GM21526 (cell line): ENCODE measurements at regions not wholly inside any gene's neighbourhood (a gene's known extent, or its start where the extent isn't known, plus 50 kb on each side); places are given as distances from the start of the nearest gene placed in this dataset.
"Not testable (repeated sequence)": the region's sequence is repeated elsewhere in the genome, so short reads cannot be mapped to it uniquely, and the experiment has no call there.

ENCODE experiments used
- ATAC-seq: cut with Tn5 transposase; IDR thresholded peaks from one replicate; pipeline ENCODE4 v1.9.1; 2021; ENCODE audit warnings: moderate library complexity; ENCODE audit not compliant: unreplicated experiment, low FRiP score

GRCh38 chr15:99826157-99826780, 93.0 kb upstream of the LYSMD4 start:
- ATAC-seq, result no peak

GRCh38 chr15:99823346-99823745, 90.1 kb upstream of the LYSMD4 start:
- ATAC-seq, result no peak

GRCh38 chr15:99819981-99820718, 86.9 kb upstream of the LYSMD4 start:
- no peak for ATAC-seq

DNA sequence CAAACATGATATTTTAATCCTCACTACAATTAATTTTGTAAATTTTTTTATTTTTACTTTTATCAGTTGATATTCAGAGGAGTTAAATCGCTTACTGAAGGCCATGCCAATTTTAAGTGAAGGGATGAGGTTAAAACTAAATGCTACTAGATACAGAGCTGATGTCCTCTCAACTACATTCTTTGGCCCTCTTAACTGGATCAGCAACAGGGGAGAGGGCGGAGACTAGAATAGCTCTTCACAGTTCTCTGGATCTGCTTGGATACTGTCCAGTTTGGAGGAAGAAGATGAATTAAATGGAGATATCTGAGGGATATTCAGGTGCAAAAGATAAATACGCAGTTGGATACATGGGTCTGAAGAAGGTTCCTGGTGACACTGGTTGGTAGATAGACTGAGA, 85.6 kb upstream of the LYSMD4 start:
- ATAC-seq, result no peak

DNA sequence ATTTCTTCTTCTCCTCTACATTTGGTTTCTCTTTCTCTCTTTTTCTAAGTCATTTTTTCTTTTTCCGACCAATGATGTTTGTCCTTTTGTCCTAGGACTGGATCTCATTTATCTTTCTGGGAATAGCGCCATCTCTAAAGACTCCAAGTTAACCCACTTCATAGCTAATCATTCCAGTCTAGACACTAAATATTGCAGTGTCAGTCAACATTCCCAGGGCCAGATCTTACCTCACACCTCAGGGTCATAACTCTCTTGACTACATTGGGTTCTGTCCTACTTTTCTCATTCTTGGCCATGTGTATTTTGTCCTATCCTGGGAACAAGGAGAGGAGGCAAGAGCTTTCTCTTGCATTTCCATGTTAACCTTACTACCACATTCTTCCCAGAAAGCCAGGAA, 83.6 kb upstream of the LYSMD4 start:
- ATAC-seq, result not testable (repeated sequence)

DNA sequence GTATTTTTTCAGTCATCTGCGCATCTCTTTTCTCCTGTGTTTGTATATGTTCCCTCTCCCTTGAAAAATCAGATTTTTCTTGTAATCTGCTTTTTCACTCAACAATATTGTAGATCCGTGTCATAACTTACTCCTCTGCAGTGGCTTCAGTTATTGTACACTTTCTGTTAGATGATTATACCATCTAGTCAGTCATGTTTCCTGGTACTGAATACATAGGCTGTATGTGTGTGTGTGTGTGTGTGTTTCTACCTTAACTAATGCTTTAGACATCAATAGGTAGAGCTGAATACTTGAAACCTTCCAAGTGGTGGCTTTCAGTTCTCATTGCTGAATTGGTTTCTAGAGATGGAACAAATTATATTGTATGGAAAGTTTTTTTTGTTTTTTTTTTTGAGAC, 77.4 kb upstream of the LYSMD4 start:
- ATAC-seq, result not testable (repeated sequence)

- ATAC-seq, result not testable (repeated sequence)
Observed at GRCh38 chr15:99799854-99800250, 66.6 kb upstream of the LYSMD4 start.

- ATAC-seq, result not testable (repeated sequence)
Observed at GRCh38 chr15:99799182-99799853, 66.1 kb upstream of the LYSMD4 start.

GRCh38 chr15:99796940-99797870, 64.0 kb upstream of the LYSMD4 start:
- not testable (repeated sequence) for ATAC-seq

DNA sequence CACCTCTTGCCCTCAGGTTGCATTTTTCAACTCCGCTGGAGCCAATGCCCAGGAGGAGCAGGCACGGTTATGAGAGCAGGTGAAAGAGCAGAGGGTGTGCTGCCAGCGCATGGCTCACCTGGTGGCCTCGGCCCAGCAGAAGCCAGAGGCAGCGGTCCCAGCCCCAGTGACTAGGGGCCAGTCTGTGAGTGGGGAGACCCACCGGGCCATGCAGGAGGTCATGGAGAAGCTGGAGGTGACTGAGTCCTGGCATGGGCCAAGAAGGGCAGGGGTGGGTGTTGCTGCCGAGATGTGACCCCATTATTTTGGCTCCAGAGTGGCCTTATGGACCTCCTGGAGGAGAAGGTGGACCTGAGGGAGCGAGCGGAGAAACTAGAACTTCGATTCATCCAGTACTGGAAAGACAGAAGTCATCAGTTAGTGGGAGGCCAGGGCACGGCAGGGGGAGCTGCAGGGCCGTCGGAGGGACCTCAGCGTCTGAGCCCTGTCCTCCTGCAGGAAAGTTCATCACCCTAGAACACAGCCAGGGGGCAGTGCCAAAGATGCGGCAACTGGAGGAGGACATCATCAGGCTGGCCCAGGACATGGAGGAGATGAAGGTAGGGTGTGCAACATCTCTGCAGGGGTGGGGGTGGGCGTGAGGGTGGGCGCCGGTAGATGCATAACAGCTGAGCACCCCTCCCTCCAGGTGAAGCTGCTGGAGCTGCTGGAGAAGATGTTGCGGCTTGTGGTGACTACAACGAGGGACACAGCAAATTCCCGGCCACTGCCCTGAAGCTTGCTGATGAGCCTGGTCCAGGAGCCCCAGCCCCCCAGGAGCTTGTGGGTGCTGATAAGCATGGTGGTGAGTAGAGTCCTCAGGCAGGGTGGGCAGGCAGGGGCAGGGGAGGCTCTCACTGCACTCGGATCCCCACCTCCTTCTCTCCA, 58.9 kb upstream of the LYSMD4 start:
- ATAC-seq, result not testable (repeated sequence)

- not testable (repeated sequence) for ATAC-seq
Observed at GRCh38 chr15:99790751-99791150, 57.5 kb upstream of the LYSMD4 start.

GRCh38 chr15:99788156-99788555, 54.9 kb upstream of the LYSMD4 start:
- no peak for ATAC-seq

GRCh38 chr15:99784800-99785199, 51.6 kb upstream of the LYSMD4 start:
- not testable (repeated sequence) for ATAC-seq

DNA sequence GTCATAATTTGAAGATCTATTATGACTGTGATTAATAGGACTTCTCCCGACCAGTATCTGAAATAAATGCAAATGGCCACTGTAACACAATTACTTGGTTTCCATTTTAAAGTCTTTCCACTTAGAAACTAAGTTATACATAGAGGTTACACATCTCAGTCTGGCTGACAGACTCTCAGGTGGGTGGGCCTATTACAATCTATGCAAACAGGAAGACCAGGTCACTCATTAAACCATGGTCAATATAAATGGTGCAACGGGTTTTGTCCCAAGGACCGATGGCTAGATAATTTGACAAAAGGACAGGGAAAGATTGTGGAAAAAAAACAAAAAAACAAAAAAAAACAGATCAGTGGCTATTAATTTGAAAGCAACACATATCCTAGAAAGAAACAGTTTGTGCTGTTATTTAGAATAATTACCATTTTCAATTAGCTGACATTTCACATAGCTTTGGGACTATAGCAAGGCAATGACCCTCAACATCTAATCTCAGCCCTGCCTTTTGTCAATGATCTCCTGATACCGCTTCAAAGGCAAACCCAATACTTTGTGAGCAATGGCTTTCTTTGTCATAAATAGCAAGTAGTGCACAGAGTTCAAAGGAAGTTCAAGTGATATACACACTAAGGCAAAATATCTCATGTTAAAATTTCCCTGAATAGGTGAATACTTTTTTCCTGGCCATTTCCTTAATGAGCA, 50.8 kb upstream of the LYSMD4 start:
- not testable (repeated sequence) for ATAC-seq
